MM.1S (cell line): ENCODE measurements at regions not wholly inside any gene's neighbourhood (a gene's known extent, or its start where the extent isn't known, plus 50 kb on each side); places are given as distances from the start of the nearest gene placed in this dataset.

Source experiments
- DNase-seq: peaks from one replicate; pipeline ENCODE4 v3.0.0-alpha.2; 2015
- H2AFZ ChIP-seq: fragments of 300-600 bp; sonication (generic); 2 replicates; pipeline ENCODE4 v1.6.0; 2016; ENCODE audit warnings: antibody characterized with exemption, low read length
- H3F3A ChIP-seq: fragments of 300-600 bp; sonication (generic); 2 replicates; pipeline ENCODE4 v1.6.1; 2016; ENCODE audit warnings: mild to moderate bottlenecking, antibody characterized with exemption, low read length, moderate library complexity, mixed read lengths; ENCODE audit not compliant: insufficient read depth
- H3K27ac ChIP-seq: fragments of 300-600 bp; sonication (generic); 2 replicates; pipeline ENCODE4 v1.5.1; 2016; ENCODE audit warnings: mild to moderate bottlenecking, low read length
- H3K27me3 ChIP-seq: fragments of 300-600 bp; sonication (generic); replicated peaks from 2 replicates; pipeline ENCODE4 v1.6.0; 2016; ENCODE audit warnings: low read length; ENCODE audit not compliant: insufficient read depth
- H3K36me3 ChIP-seq: fragments of 300-600 bp; sonication (generic); replicated peaks from 2 replicates; pipeline ENCODE4 v1.6.1; 2016; ENCODE audit warnings: mild to moderate bottlenecking, low read length, mixed read lengths; ENCODE audit not compliant: insufficient read depth
- H3K4me1 ChIP-seq: fragments of 300-600 bp; sonication (generic); 2 replicates; pipeline ENCODE4 v1.6.1; 2016; ENCODE audit warnings: low read length, mixed read lengths
- H3K4me2 ChIP-seq: fragments of 300-600 bp; sonication (generic); 2 replicates; pipeline ENCODE4 v1.6.0; 2016; ENCODE audit warnings: low read depth, low read length
- H3K4me3 ChIP-seq: fragments of 300-600 bp; sonication (generic); 2 replicates; pipeline ENCODE4 v1.5.1; 2016; ENCODE audit warnings: low read length, mixed read lengths
- H3K79me2 ChIP-seq: fragments of 300-600 bp; sonication (generic); 2 replicates; pipeline ENCODE4 v1.6.1; 2016; ENCODE audit warnings: mixed run types, low read length, mixed read lengths
- H3K9ac ChIP-seq: fragments of 300-600 bp; sonication (generic); 2 replicates; pipeline ENCODE4 v1.6.1; 2016; ENCODE audit warnings: low read length, mixed read lengths
- H3K9me2 ChIP-seq: fragments of 300-600 bp; sonication (generic); replicated peaks from 2 replicates; pipeline ENCODE4 v1.6.1; 2016; ENCODE audit warnings: mild to moderate bottlenecking, low read length, mixed read lengths; ENCODE audit not compliant: insufficient read depth
- H3K9me3 ChIP-seq: fragments of 300-600 bp; sonication (generic); replicated peaks from 2 replicates; pipeline ENCODE4 v1.6.1; 2016; ENCODE audit warnings: mild to moderate bottlenecking, low read length, mixed read lengths; ENCODE audit not compliant: insufficient read depth
- H4K20me1 ChIP-seq: fragments of 300-600 bp; sonication (generic); 2 replicates; pipeline ENCODE4 v1.6.1; 2016; ENCODE audit warnings: mild to moderate bottlenecking, low read length, moderate library complexity, mixed read lengths; ENCODE audit not compliant: insufficient read depth
- CTCF ChIP-seq: fragments of 300-600 bp; sonication (generic); IDR thresholded peaks from 2 replicates; pipeline ENCODE4 v1.5.1; 2016; ENCODE audit warnings: antibody characterized with exemption, low read length, mixed read lengths
- EZH2 ChIP-seq: fragments of 300-600 bp; sonication (generic); optimal IDR thresholded peaks from 2 replicates; pipeline ENCODE3; 2017; ENCODE audit warnings: low read depth, mild to moderate bottlenecking, antibody characterized with exemption, low read length, mixed read lengths
- EZH2phosphoT487 ChIP-seq: fragments of 300-600 bp; sonication (generic); IDR thresholded peaks from 2 replicates; pipeline ENCODE4 v1.6.1; 2018; ENCODE audit warnings: antibody characterized with exemption, low read length

- no peak for DNase-seq
Observed at GRCh38 chr11:70488171-70488703, 89.9 kb downstream of the CTTN start.

GRCh38 chr11:70489276-70489675, 90.9 kb downstream of the CTTN start:
- no peak overlapping the region for H3K4me3 ChIP-seq

More at GRCh38 chr11:70488171-70488703, 89.9 kb downstream of the CTTN start:
- Histone ChIP-seq H3K79me2 (no peaks in the 10 kb centered on the region), H4K20me1 (no peaks in the 10 kb centered on the region), H3K4me1 (no peaks in the 10 kb centered on the region), H3K4me3 (no peak overlapping the region), H3K27ac (no peak overlapping the region), H3F3A (no peaks in the 10 kb centered on the region), H3K9me3 (no peaks in the 10 kb centered on the region), H3K36me3 (no peaks in the 10 kb centered on the region), H3K9ac (no peak overlapping the region), H2AFZ (no peak overlapping the region), H3K9me2 (no peaks in the 10 kb centered on the region), H3K27me3 (peaks cover 96% of the 10 kb centered on the region), H3K4me2 (no peak overlapping the region)
- TF ChIP-seq EZH2 = no peak
- no peak for TF ChIP-seq EZH2phosphoT487
- no peak for TF ChIP-seq CTCF

GRCh38 chr11:70490208-70490607, 91.9 kb downstream of the CTTN start:
- no peaks in the 10 kb centered on the region for H3K4me1 ChIP-seq
- no peak overlapping the region for H3K9ac ChIP-seq
- H2AFZ ChIP-seq = no peak overlapping the region
- H3F3A ChIP-seq = no peaks in the 10 kb centered on the region
- H3K4me2 ChIP-seq = no peak overlapping the region
- H3K79me2 ChIP-seq = no peaks in the 10 kb centered on the region
- H3K27me3 ChIP-seq = peaks cover 93% of the 10 kb centered on the region
- H3K36me3 ChIP-seq = no peaks in the 10 kb centered on the region
- no peaks in the 10 kb centered on the region for H4K20me1 ChIP-seq
- H3K9me2 ChIP-seq = no peaks in the 10 kb centered on the region
- no peak overlapping the region for H3K27ac ChIP-seq
- TF ChIP-seq CTCF = no peak
- TF ChIP-seq EZH2phosphoT487 = no peak
- TF ChIP-seq EZH2 = no peak
- DNase-seq = no peak
- no peak overlapping the region for H3K4me3 ChIP-seq
- H3K9me3 ChIP-seq = no peaks in the 10 kb centered on the region

More at GRCh38 chr11:70489276-70489675, 90.9 kb downstream of the CTTN start:
- DNase-seq = no peak
- H3K4me1 ChIP-seq = no peaks in the 10 kb centered on the region
- no peak overlapping the region for H3K27ac ChIP-seq
- no peak overlapping the region for H2AFZ ChIP-seq
- H3K9me2 ChIP-seq = no peaks in the 10 kb centered on the region
- peaks cover 94% of the 10 kb centered on the region for H3K27me3 ChIP-seq
- TF ChIP-seq EZH2phosphoT487 (no peak), EZH2 (no peak), CTCF (no peak)
- no peak overlapping the region for H3K9ac ChIP-seq
- H3K4me2 ChIP-seq = no peak overlapping the region
- H3K79me2 ChIP-seq = no peaks in the 10 kb centered on the region
- no peaks in the 10 kb centered on the region for H3F3A ChIP-seq
- H4K20me1 ChIP-seq = no peaks in the 10 kb centered on the region
- no peaks in the 10 kb centered on the region for H3K36me3 ChIP-seq
- H3K9me3 ChIP-seq = no peaks in the 10 kb centered on the region
